K562 (cell line): ENCODE measurements at regions not wholly inside any gene's neighbourhood (a gene's known extent, or its start where the extent isn't known, plus 50 kb on each side); places are given as distances from the start of the nearest gene placed in this dataset.

ENCODE experiments used
- BRCA1 ChIP-seq, 2 experiments: fragments of 450-650 bp in 1 of 2; sonication (generic) in 1 of 2; formaldehyde crosslinking in 1 of 2; IDR thresholded peaks; 2 replicates each; pipeline versions ENCODE4 v1.5.0 to v1.6.1; 2017 to 2020; ENCODE audit warnings: mild to moderate bottlenecking in 1 of 2, missing genetic modification reagents in 1 of 2
- CREB5 ChIP-seq: fragments of 250-450 bp; sonication (Bioruptor Pico); IDR thresholded peaks from 2 replicates; pipeline ENCODE4 v1.5.0; 2020; ENCODE audit warnings: mild to moderate bottlenecking
- DPF2 ChIP-seq: fragments of 450-650 bp; IDR thresholded peaks from 2 replicates; pipeline ENCODE4 v1.6.1; 2016
- HMGN3 ChIP-seq: IDR thresholded peaks from 2 replicates; pipeline ENCODE4 v1.6.1; 2011; ENCODE audit warnings: borderline replicate concordance, low read depth, mild to moderate bottlenecking, mixed read lengths, low read length; ENCODE audit not compliant: insufficient read length; ENCODE audit errors: extremely low read depth
- LARP7 ChIP-seq: fragments of 450-650 bp; IDR thresholded peaks from 2 replicates; pipeline ENCODE4 v1.6.1; 2016
- MAX ChIP-seq: sonication (generic); formaldehyde crosslinking; IDR thresholded peaks from 2 replicates; pipeline ENCODE4 v1.9.0; 2022; ENCODE audit warnings: mild to moderate bottlenecking, missing genetic modification reagents
- NBN ChIP-seq: fragments of 450-650 bp; IDR thresholded peaks from 2 replicates; pipeline ENCODE4 v1.6.1; 2016; ENCODE audit warnings: low read depth, mild to moderate bottlenecking
- PRMT5 ChIP-seq: sonication (generic); formaldehyde crosslinking; IDR thresholded peaks from 2 replicates; pipeline ENCODE4 v1.5.0; 2020; ENCODE audit warnings: missing genetic modification reagents
- RB1 ChIP-seq: fragments of 450-650 bp; IDR thresholded peaks from 2 replicates; pipeline ENCODE4 v1.6.1; 2017; ENCODE audit warnings: low read depth, mild to moderate bottlenecking
- RBM22 ChIP-seq: fragments of 200-400 bp; formaldehyde crosslinking; IDR thresholded peaks from 2 replicates; pipeline ENCODE4 v1.6.1; 2018; ENCODE audit warnings: low read length, low read depth; ENCODE audit not compliant: poor library complexity, severe bottlenecking
- RBM34 ChIP-seq: fragments of 200-400 bp; formaldehyde crosslinking; IDR thresholded peaks from 2 replicates; pipeline ENCODE4 v1.6.1; 2018; ENCODE audit warnings: low read length, borderline replicate concordance; ENCODE audit not compliant: insufficient read depth
- ZNF175 ChIP-seq: fragments of 200-800 bp; sonication (Bioruptor generic); IDR thresholded peaks from 2 replicates; pipeline ENCODE4 v1.6.1; 2016; ENCODE audit warnings: low read depth, mild to moderate bottlenecking, missing genetic modification characterization, missing compliant biosample characterization
- ZNF253 ChIP-seq: fragments of 250-450 bp; sonication (Bioruptor Pico); conservative IDR thresholded peaks from 2 replicates; pipeline ENCODE4 v1.6.1; 2021; ENCODE audit warnings: mild to moderate bottlenecking
- ZNF282 ChIP-seq: sonication (generic); formaldehyde crosslinking; IDR thresholded peaks from 2 replicates; pipeline ENCODE4 v1.8.1; 2023; ENCODE audit warnings: missing genetic modification reagents
- ZNF551 ChIP-seq: fragments of 250-450 bp; sonication (Bioruptor Pico); IDR thresholded peaks from 2 replicates; pipeline ENCODE4 v1.5.0; 2021; ENCODE audit warnings: mild to moderate bottlenecking, moderate library complexity
- ZNF830 ChIP-seq: fragments of 250-450 bp; sonication (Bioruptor Pico); IDR thresholded peaks from 2 replicates; pipeline ENCODE4 v1.5.0; 2021; ENCODE audit warnings: mild to moderate bottlenecking
- TF ChIP-seq, protein P1 (sequence below): fragments of 450-650 bp; IDR thresholded peaks from 2 replicates; pipeline ENCODE4 v1.6.1; 2016
- TF ChIP-seq, protein P2 (sequence below): sonication (generic); formaldehyde crosslinking; IDR thresholded peaks from 2 replicates; pipeline ENCODE4 v1.8.0; 2022; ENCODE audit warnings: missing genetic modification reagents, mild to moderate bottlenecking, moderate library complexity, borderline replicate concordance
- TF ChIP-seq, protein P3 (sequence below): fragments of 450-650 bp; conservative IDR thresholded peaks from 2 replicates; pipeline ENCODE4 v1.6.1; 2016; ENCODE audit warnings: missing genetic modification characterization, low read depth, mild to moderate bottlenecking, missing compliant biosample characterization, moderate library complexity
- TF ChIP-seq, protein P4 (sequence below): fragments of 250-450 bp; sonication (Bioruptor Pico); IDR thresholded peaks from 2 replicates; pipeline ENCODE4 v1.8.0; 2022; ENCODE audit warnings: inconsistent platforms, mild to moderate bottlenecking, moderate library complexity, borderline replicate concordance
- TF ChIP-seq, protein P5 (sequence below): sonication (generic); formaldehyde crosslinking; IDR thresholded peaks from 2 replicates; pipeline ENCODE4 v1.8.0; 2022; ENCODE audit warnings: missing genetic modification reagents, mild to moderate bottlenecking, borderline replicate concordance

- TF ChIP-seq, protein P1, sequence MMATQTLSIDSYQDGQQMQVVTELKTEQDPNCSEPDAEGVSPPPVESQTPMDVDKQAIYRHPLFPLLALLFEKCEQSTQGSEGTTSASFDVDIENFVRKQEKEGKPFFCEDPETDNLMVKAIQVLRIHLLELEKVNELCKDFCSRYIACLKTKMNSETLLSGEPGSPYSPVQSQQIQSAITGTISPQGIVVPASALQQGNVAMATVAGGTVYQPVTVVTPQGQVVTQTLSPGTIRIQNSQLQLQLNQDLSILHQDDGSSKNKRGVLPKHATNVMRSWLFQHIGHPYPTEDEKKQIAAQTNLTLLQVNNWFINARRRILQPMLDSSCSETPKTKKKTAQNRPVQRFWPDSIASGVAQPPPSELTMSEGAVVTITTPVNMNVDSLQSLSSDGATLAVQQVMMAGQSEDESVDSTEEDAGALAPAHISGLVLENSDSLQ = peak; percentile 81
- TF ChIP-seq DPF2 = peak; percentile 100
- TF ChIP-seq ZNF830 (CRISPR knock-in tag) = no peak
- TF ChIP-seq ZNF551 (CRISPR knock-in tag) = 0 out of 2 replicates have a peak, but pooled peaks have one; percentile 11
- TF ChIP-seq, protein P2, sequence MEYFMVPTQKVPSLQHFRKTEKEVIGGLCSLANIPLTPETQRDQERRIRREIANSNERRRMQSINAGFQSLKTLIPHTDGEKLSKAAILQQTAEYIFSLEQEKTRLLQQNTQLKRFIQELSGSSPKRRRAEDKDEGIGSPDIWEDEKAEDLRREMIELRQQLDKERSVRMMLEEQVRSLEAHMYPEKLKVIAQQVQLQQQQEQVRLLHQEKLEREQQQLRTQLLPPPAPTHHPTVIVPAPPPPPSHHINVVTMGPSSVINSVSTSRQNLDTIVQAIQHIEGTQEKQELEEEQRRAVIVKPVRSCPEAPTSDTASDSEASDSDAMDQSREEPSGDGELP (CRISPR knock-in tag) = peak; percentile 98
- TF ChIP-seq MAX (CRISPR knock-in tag) = peak; percentile 86
- peak; percentile 99 for TF ChIP-seq ZNF175 (CRISPR knock-in tag)
- TF ChIP-seq ZNF282 (CRISPR knock-in tag) = no peak
- peak; percentile 68; the same call in 1 of the 2 replicates for TF ChIP-seq CREB5 (CRISPR knock-in tag)
- TF ChIP-seq RBM34 = no peak
- TF ChIP-seq ZNF253 (CRISPR knock-in tag) = 0 out of 2 replicates have a peak, but pooled peaks have one; percentile 30
- TF ChIP-seq, protein P3, sequence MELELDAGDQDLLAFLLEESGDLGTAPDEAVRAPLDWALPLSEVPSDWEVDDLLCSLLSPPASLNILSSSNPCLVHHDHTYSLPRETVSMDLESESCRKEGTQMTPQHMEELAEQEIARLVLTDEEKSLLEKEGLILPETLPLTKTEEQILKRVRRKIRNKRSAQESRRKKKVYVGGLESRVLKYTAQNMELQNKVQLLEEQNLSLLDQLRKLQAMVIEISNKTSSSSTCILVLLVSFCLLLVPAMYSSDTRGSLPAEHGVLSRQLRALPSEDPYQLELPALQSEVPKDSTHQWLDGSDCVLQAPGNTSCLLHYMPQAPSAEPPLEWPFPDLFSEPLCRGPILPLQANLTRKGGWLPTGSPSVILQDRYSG = peak; percentile 96
- TF ChIP-seq RB1 = peak; percentile 94
- no peak for TF ChIP-seq LARP7
- TF ChIP-seq BRCA1 (IDR thresholded peaks at IDR 0.05) = no peak
- TF ChIP-seq BRCA1 (CRISPR knock-in tag; IDR thresholded peaks at IDR 0.05) = no peak
- TF ChIP-seq, protein P4, sequence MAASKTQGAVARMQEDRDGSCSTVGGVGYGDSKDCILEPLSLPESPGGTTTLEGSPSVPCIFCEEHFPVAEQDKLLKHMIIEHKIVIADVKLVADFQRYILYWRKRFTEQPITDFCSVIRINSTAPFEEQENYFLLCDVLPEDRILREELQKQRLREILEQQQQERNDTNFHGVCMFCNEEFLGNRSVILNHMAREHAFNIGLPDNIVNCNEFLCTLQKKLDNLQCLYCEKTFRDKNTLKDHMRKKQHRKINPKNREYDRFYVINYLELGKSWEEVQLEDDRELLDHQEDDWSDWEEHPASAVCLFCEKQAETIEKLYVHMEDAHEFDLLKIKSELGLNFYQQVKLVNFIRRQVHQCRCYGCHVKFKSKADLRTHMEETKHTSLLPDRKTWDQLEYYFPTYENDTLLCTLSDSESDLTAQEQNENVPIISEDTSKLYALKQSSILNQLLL (CRISPR knock-in tag) = no peak
- TF ChIP-seq PRMT5 (CRISPR knock-in tag) = no peak
- peak; percentile 98 for TF ChIP-seq NBN
- no peak for TF ChIP-seq RBM22
- TF ChIP-seq HMGN3 = peak; percentile 100
- TF ChIP-seq, protein P5, sequence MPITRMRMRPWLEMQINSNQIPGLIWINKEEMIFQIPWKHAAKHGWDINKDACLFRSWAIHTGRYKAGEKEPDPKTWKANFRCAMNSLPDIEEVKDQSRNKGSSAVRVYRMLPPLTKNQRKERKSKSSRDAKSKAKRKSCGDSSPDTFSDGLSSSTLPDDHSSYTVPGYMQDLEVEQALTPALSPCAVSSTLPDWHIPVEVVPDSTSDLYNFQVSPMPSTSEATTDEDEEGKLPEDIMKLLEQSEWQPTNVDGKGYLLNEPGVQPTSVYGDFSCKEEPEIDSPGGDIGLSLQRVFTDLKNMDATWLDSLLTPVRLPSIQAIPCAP (CRISPR knock-in tag) = no peak
These were observed 101.3 kb upstream of the LARP1 start (continued) for GRCh38 chr5:154653764-154654485.
